Trophoblast cell (in vitro differentiated cells and primary cell): ENCODE measurements at regions not wholly inside any gene's neighbourhood (a gene's known extent, or its start where the extent isn't known, plus 50 kb on each side); places are given as distances from the start of the nearest gene placed in this dataset.
A peak's percentile ranks its signal among the peaks of the same experiment; 100 is the strongest.

Experiments
- DNase-seq, 2 donors: peaks; one replicate each; pipeline ENCODE4 v3.0.0-alpha.2; 2016
- H2AFZ ChIP-seq: 2 replicates; pipeline ENCODE4 v1.6.1; 2013; ENCODE audit warnings: low read length, moderate library complexity, mild to moderate bottlenecking; ENCODE audit not compliant: insufficient read depth, poor library complexity
- H2AK5ac ChIP-seq: 2 replicates; pipeline ENCODE4 v1.6.1; 2013; ENCODE audit warnings: mild to moderate bottlenecking, low read length
- H2BK120ac ChIP-seq: 2 replicates; pipeline ENCODE4 v1.6.1; 2013; ENCODE audit warnings: low read length, mild to moderate bottlenecking, moderate library complexity; ENCODE audit not compliant: insufficient read depth, poor library complexity
- H2BK12ac ChIP-seq: 2 replicates; pipeline ENCODE4 v1.6.1; 2013; ENCODE audit warnings: mild to moderate bottlenecking, low read length, moderate library complexity
- H2BK5ac ChIP-seq: 2 replicates; pipeline ENCODE4 v1.6.1; 2013; ENCODE audit warnings: low read length, low read depth, moderate library complexity, mild to moderate bottlenecking; ENCODE audit not compliant: poor library complexity
- H3K14ac ChIP-seq: 2 replicates; pipeline ENCODE4 v1.6.1; 2013; ENCODE audit warnings: mild to moderate bottlenecking, low read length
- H3K18ac ChIP-seq: 2 replicates; pipeline ENCODE4 v1.6.1; 2013; ENCODE audit warnings: mild to moderate bottlenecking, low read length
- H3K23ac ChIP-seq: 2 replicates; pipeline ENCODE4 v1.6.1; 2013; ENCODE audit warnings: low read length
- H3K27ac ChIP-seq: 2 replicates; pipeline ENCODE4 v1.5.1; 2013; ENCODE audit warnings: low read depth, mild to moderate bottlenecking, inconsistent platforms, low read length, moderate library complexity
- H3K27me3 ChIP-seq: 2 replicates; pipeline ENCODE4 v1.6.1; 2013; ENCODE audit warnings: inconsistent platforms, mild to moderate bottlenecking, low read length, moderate library complexity; ENCODE audit not compliant: insufficient read depth
- H3K36me3 ChIP-seq, 2 experiments: 1 replicate in 1 of 2; 2 replicates in 1 of 2; pipeline ENCODE4 v1.6.1; 2013; ENCODE audit warnings: low read length in 2 of 2, mild to moderate bottlenecking in 2 of 2, moderate library complexity in 1 of 2; ENCODE audit not compliant: insufficient read depth in 2 of 2, control insufficient read depth in 1 of 2
- H3K4ac ChIP-seq: 2 replicates; pipeline ENCODE4 v1.6.1; 2013; ENCODE audit warnings: low read depth, mild to moderate bottlenecking, low read length, moderate library complexity
- H3K4me1 ChIP-seq, 2 experiments: 1 replicate in 1 of 2; 2 replicates in 1 of 2; pipeline ENCODE4 v1.6.1; 2013; ENCODE audit warnings: low read length in 2 of 2, mild to moderate bottlenecking in 2 of 2, moderate library complexity in 1 of 2; ENCODE audit not compliant: insufficient read depth in 2 of 2, control insufficient read depth in 1 of 2
- H3K4me2 ChIP-seq: 2 replicates; pipeline ENCODE4 v1.6.1; 2013; ENCODE audit warnings: inconsistent platforms, mild to moderate bottlenecking, low read length, moderate library complexity
- H3K4me3 ChIP-seq: 2 replicates; pipeline ENCODE4 v1.5.1; 2013; ENCODE audit warnings: mild to moderate bottlenecking, low read depth, low read length, inconsistent platforms
- H3K79me1 ChIP-seq: one replicate; pipeline ENCODE4 v1.6.1; 2013; ENCODE audit warnings: low read length
- H3K79me2 ChIP-seq: 2 replicates; pipeline ENCODE4 v1.6.1; 2013; ENCODE audit warnings: low read length, mild to moderate bottlenecking; ENCODE audit not compliant: control insufficient read depth, insufficient read depth, poor library complexity
- H3K9ac ChIP-seq: 2 replicates; pipeline ENCODE4 v1.6.1; 2013; ENCODE audit warnings: mild to moderate bottlenecking, low read length
- H3K9me3 ChIP-seq: 2 replicates; pipeline ENCODE4 v1.6.1; 2013; ENCODE audit warnings: low read depth, mild to moderate bottlenecking, control low read depth, inconsistent platforms, low read length; ENCODE audit not compliant: insufficient read depth
- H4K12ac ChIP-seq: 2 replicates; pipeline ENCODE4 v1.6.1; 2013; ENCODE audit warnings: low read depth, mild to moderate bottlenecking, low read length, moderate library complexity
- H4K8ac ChIP-seq: 2 replicates; pipeline ENCODE4 v1.6.1; 2013; ENCODE audit warnings: low read depth, mild to moderate bottlenecking, low read length, moderate library complexity
- H4K91ac ChIP-seq: one replicate; pipeline ENCODE4 v1.6.1; 2013; ENCODE audit warnings: low read depth, mild to moderate bottlenecking, low read length, moderate library complexity
- WGBS: extraction: QIAGEN DNeasy Blood & Tissue Kit; methylation state at CpG from one replicate; pipeline ENCODE4 v1.1.7; 2013; ENCODE audit warnings: missing lambda C conversion rate; ENCODE audit not compliant: insufficient read length, insufficient coverage; ENCODE audit errors: extremely low coverage; 5-methylcytosine and 5-hydroxymethylcytosine counted together

DNA sequence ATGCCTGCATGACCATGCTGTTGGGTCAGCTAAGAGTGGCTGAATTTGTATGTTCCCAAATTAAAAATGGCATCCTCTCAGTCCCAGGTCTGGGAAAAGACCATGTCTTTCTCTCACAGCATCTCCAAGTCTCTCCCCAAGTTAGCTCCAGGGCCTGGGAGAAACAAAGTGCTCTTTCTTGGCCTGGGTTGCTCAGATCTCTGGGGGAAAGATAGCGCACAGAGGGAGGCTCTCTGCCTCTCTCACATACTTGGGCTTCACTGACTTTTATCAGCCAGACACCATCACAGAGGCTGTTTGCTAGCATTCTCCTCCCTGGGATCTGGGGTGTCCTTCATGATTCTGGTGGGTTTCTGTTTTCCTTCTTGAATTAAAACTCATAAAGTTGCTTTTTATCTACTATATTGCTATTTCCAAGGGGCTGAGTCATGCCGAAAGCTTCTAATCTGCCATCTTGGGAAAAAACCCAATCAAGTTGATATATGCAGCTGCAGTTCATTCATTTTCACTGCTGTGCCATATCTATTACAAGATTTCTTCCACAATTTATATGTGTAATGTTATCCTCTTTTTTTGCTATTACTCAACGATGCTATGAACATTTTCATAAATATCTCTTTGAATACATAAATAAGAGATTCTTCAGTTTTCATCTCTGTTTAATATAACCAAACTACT lies 190.2 kb downstream of the MOXD1 start:
- no CpG with 5 or more reads among the region's 3 CpGs for WGBS
- Histone ChIP-seq H2BK5ac (no peak overlapping the region), H3K4me3 (no peak overlapping the region), H3K27ac (no peak overlapping the region), H3K4me2 (no peak overlapping the region), H2BK12ac (no peak overlapping the region), H3K36me3 (no peaks in the 10 kb centered on the region), H2BK120ac (no peak overlapping the region), H4K12ac (no peak overlapping the region), H3K14ac (no peak overlapping the region), H2AFZ (no peak overlapping the region), H3K79me2 (no peaks in the 10 kb centered on the region), H3K79me1 (no peaks in the 10 kb centered on the region), H3K9me3 (peaks cover 5% of the 10 kb centered on the region), H4K91ac (no peak overlapping the region), H3K23ac (no peak overlapping the region), H4K8ac (no peak overlapping the region), H3K27me3 (no peaks in the 10 kb centered on the region), H3K18ac (no peak overlapping the region), H3K4ac (no peak overlapping the region), H2AK5ac (no peak overlapping the region), H3K4me1 (peaks cover 0 to 3% of the 10 kb centered on the region in 2 experiments), H3K9ac (no peak overlapping the region)
- DNase-seq, result peak in 1 of 2 donors; percentile 11

DNA sequence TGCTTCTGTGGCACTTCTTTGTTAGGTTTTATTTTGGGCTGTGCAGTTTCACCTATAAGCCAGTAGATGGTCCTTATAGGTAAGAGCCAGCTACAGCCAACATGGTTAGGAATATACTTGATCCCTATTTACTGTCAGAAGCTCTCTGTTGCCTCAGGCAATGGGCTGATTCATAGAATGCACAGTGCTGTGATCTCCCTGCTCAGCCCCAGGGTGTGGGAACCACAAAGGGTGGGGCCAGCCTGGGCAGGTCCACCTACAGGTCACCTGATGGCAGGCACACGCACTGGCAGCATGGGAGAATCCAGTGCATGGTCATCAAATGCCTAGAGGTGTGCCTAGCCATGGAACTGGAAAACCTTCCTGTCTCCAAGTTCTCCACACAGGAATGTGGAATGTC lies 191.9 kb downstream of the MOXD1 start:
- no peak overlapping the region for H4K91ac ChIP-seq
- no peak overlapping the region for H2BK120ac ChIP-seq

DNA sequence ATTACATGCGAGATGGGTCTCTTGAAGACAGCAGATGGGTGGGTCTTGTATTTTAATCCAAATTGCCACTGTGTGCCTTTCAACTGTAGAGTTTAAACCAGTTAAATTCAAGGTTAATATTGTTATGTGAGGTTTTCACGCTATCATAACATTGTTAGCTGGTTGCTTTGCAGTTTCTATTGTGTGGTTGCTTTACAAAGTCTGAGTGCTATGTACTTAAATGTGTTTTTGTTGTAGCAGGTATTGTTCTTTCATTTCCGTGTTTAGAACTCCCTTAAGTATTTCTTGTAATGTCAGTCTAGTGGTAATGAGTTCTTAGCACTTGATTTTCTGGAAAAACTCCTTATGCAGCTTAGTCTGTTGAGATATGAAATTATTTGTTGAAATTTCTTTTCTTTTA lies 193.3 kb downstream of the MOXD1 start:
- no peak overlapping the region for H4K12ac ChIP-seq
- no peak overlapping the region for H3K4me3 ChIP-seq
- H2AK5ac ChIP-seq, result no peak overlapping the region
- H3K79me1 ChIP-seq, result no peaks in the 10 kb centered on the region
- no peak overlapping the region for H3K4ac ChIP-seq
- H2BK5ac ChIP-seq, result no peak overlapping the region
- peaks cover 0 to 3% of the 10 kb centered on the region in 2 experiments for H3K4me1 ChIP-seq
- no peak overlapping the region for H3K23ac ChIP-seq
- DNase-seq, result no peak
- H2BK120ac ChIP-seq, result no peak overlapping the region
- WGBS, result no CpG with 5 or more reads among the region's 3 CpGs
- H3K9me3 ChIP-seq, result peaks cover 5% of the 10 kb centered on the region
- H3K27me3 ChIP-seq, result no peaks in the 10 kb centered on the region
- H2BK12ac ChIP-seq, result no peak overlapping the region
- no peak overlapping the region for H4K91ac ChIP-seq
- no peak overlapping the region for H2AFZ ChIP-seq
- H3K4me2 ChIP-seq, result no peak overlapping the region
- H3K14ac ChIP-seq, result no peak overlapping the region
- H3K36me3 ChIP-seq, result no peaks in the 10 kb centered on the region
- H3K79me2 ChIP-seq, result no peaks in the 10 kb centered on the region
- H3K9ac ChIP-seq, result no peak overlapping the region
- H3K27ac ChIP-seq, result no peak overlapping the region
- H3K18ac ChIP-seq, result no peak overlapping the region
- no peak overlapping the region for H4K8ac ChIP-seq

More for the DNA sequence above, 191.9 kb downstream of the MOXD1 start:
- no peak overlapping the region for H3K27ac ChIP-seq
- H3K4me1 ChIP-seq, result peaks cover 0 to 3% of the 10 kb centered on the region in 2 experiments
- H3K36me3 ChIP-seq, result no peaks in the 10 kb centered on the region
- DNase-seq, result peak; percentile 89 to 93
- no peak overlapping the region for H2AFZ ChIP-seq
- H4K12ac ChIP-seq, result no peak overlapping the region
- WGBS, result no CpG with 5 or more reads among the region's 1 CpG
- no peak overlapping the region for H3K14ac ChIP-seq
- H2BK5ac ChIP-seq, result no peak overlapping the region
- H3K4me2 ChIP-seq, result no peak overlapping the region
- no peak overlapping the region for H3K23ac ChIP-seq
- no peak overlapping the region for H3K4me3 ChIP-seq
- no peak overlapping the region for H3K9ac ChIP-seq
- no peaks in the 10 kb centered on the region for H3K27me3 ChIP-seq
- no peak overlapping the region for H3K18ac ChIP-seq
- H3K9me3 ChIP-seq, result peaks cover 5% of the 10 kb centered on the region
- H2BK12ac ChIP-seq, result no peak overlapping the region
- no peak overlapping the region for H2AK5ac ChIP-seq
- H3K4ac ChIP-seq, result no peak overlapping the region
- H4K8ac ChIP-seq, result no peak overlapping the region
- no peaks in the 10 kb centered on the region for H3K79me1 ChIP-seq
- H3K79me2 ChIP-seq, result no peaks in the 10 kb centered on the region

DNA sequence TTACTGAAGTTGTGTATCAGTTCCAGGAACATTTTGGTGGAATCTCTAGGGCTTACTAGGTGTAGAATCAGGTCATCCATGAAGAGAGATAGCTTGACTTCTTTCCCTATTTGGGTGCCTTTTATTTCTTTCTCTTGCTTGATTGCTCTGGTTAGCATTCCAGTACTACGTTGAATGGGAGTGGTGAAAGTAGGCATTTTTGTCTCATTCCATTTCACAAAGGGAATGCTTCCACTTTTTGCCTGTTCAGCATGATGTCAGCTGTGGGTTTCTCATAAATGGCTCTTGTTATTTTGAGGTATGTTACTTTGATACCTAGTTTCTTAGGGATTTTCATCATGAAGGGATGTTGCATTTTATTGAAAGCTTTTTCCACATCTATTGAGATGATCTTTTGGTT lies 195.3 kb downstream of the MOXD1 start:
- Histone ChIP-seq H4K8ac (no peak overlapping the region), H3K9me3 (peaks cover 5% of the 10 kb centered on the region), H3K4ac (no peak overlapping the region), H2BK12ac (no peak overlapping the region), H2BK5ac (no peak overlapping the region), H3K4me3 (no peak overlapping the region), H2BK120ac (no peak overlapping the region), H3K4me2 (no peak overlapping the region), H4K12ac (no peak overlapping the region), H3K79me2 (no peaks in the 10 kb centered on the region), H3K9ac (no peak overlapping the region), H3K79me1 (no peaks in the 10 kb centered on the region), H3K23ac (no peak overlapping the region), H4K91ac (no peak overlapping the region), H3K4me1 (peaks cover 0 to 3% of the 10 kb centered on the region in 2 experiments), H3K27ac (no peak overlapping the region), H3K18ac (no peak overlapping the region), H2AFZ (no peak overlapping the region), H3K27me3 (no peaks in the 10 kb centered on the region), H3K14ac (no peak overlapping the region), H3K36me3 (no peaks in the 10 kb centered on the region), H2AK5ac (no peak overlapping the region)
- no CpG with 5 or more reads among the region's 1 CpG for WGBS
- peak; percentile 29 to 71 for DNase-seq
